HEK293 (cell line): ENCODE measurements at regions not wholly inside any gene's neighbourhood (a gene's known extent, or its start where the extent isn't known, plus 50 kb on each side); places are given as distances from the start of the nearest gene placed in this dataset.

Experiments used
- CTCF ChIA-PET: fragments of 350-600 bp; formaldehyde crosslinking; extraction: SDS; loops from one replicate; lab custom pipeline; 2021; ENCODE audit warnings: antibody characterized with exemption; lab: Yijun Ruan, JAX
- POLR2A ChIA-PET: fragments of 300-600 bp; formaldehyde crosslinking; extraction: SDS; loops from one replicate; lab custom pipeline; 2020; ENCODE audit warnings: antibody characterized with exemption, inconsistent platforms; lab: Yijun Ruan, JAX
- H3K27ac ChIP-seq: fragments of 200-500 bp; sonication (Bioruptor generic); 2 replicates; pipeline ENCODE4 v1.5.1; 2014; ENCODE audit warnings: low read depth, low read length, control low read depth, inconsistent platforms; ENCODE audit errors: extremely low read depth
- H3K36me3 ChIP-seq, 2 experiments: fragments of 200-500 bp in 1 of 2; sonication (Bioruptor generic) in 1 of 2; 1 replicate in 1 of 2; 2 replicates in 1 of 2; pipeline ENCODE4 v1.5.1; 2014 to 2017; ENCODE audit warnings: inconsistent platforms in 2 of 2, low read length in 2 of 2; ENCODE audit not compliant: control insufficient read depth in 2 of 2, insufficient read depth in 1 of 2
- H3K4me1 ChIP-seq: fragments of 200-500 bp; sonication (Bioruptor generic); 2 replicates; pipeline ENCODE4 v1.5.1; 2014; ENCODE audit warnings: mild to moderate bottlenecking, low read length, inconsistent platforms; ENCODE audit not compliant: control insufficient read depth, insufficient read depth
- H3K4me3 ChIP-seq: 2 replicates; pipeline ENCODE4 v1.5.1; 2011; ENCODE audit warnings: low read depth, mild to moderate bottlenecking, control low read depth, low read length, moderate library complexity
- H3K9me3 ChIP-seq: fragments of 200-500 bp; sonication (Bioruptor generic); 2 replicates; pipeline ENCODE4 v1.5.1; 2014; ENCODE audit warnings: low read depth, low read length, inconsistent platforms; ENCODE audit not compliant: control insufficient read depth, insufficient read depth
- BCL6B ChIP-seq: fragments of 450-650 bp; formaldehyde crosslinking; IDR thresholded peaks from 2 replicates; pipeline ENCODE4 v1.5.1; 2017; ENCODE audit warnings: missing biosample characterization, missing genetic modification characterization
- OVOL3 ChIP-seq: fragments of 450-650 bp; formaldehyde crosslinking; IDR thresholded peaks from 2 replicates; pipeline ENCODE4 v1.5.1; 2016; ENCODE audit warnings: missing biosample characterization, missing genetic modification characterization
- PBX3 ChIP-seq: sonication (generic); formaldehyde crosslinking; IDR thresholded peaks from 2 replicates; pipeline ENCODE4 v1.8.1; 2022; ENCODE audit warnings: mild to moderate bottlenecking, moderate library complexity, missing genetic modification reagents
- YY1 ChIP-seq: fragments of 450-650 bp; formaldehyde crosslinking; IDR thresholded peaks from 2 replicates; pipeline ENCODE4 v1.5.1; 2018; ENCODE audit warnings: missing biosample characterization, missing genetic modification characterization
- ZNF114 ChIP-seq: fragments of 450-650 bp; formaldehyde crosslinking; IDR thresholded peaks from 2 replicates; pipeline ENCODE4 v1.5.0; 2017; ENCODE audit warnings: missing biosample characterization, missing genetic modification characterization
- ZNF132 ChIP-seq: fragments of 450-650 bp; formaldehyde crosslinking; IDR thresholded peaks from 2 replicates; pipeline ENCODE4 v1.5.1; 2017; ENCODE audit warnings: missing biosample characterization, missing genetic modification characterization, borderline replicate concordance
- ZNF138 ChIP-seq: fragments of 450-650 bp; formaldehyde crosslinking; IDR thresholded peaks from 2 replicates; pipeline ENCODE4 v1.5.1; 2016; ENCODE audit warnings: missing biosample characterization, missing genetic modification characterization, borderline replicate concordance
- ZNF18 ChIP-seq: fragments of 450-650 bp; formaldehyde crosslinking; IDR thresholded peaks from 2 replicates; pipeline ENCODE4 v1.5.1; 2016; ENCODE audit warnings: missing biosample characterization, missing genetic modification characterization
- ZNF24 ChIP-seq: fragments of 450-650 bp; formaldehyde crosslinking; IDR thresholded peaks from 2 replicates; pipeline ENCODE4 v1.5.1; 2016; ENCODE audit warnings: missing biosample characterization, missing genetic modification characterization
- ZNF248 ChIP-seq: fragments of 450-650 bp; formaldehyde crosslinking; IDR thresholded peaks from 2 replicates; pipeline ENCODE4 v1.5.1; 2017; ENCODE audit warnings: missing biosample characterization, missing genetic modification characterization
- ZNF266 ChIP-seq: fragments of 450-650 bp; formaldehyde crosslinking; IDR thresholded peaks from 2 replicates; pipeline ENCODE4 v1.5.1; 2016; ENCODE audit warnings: missing biosample characterization, missing genetic modification characterization, low read depth
- ZNF426 ChIP-seq: fragments of 450-650 bp; formaldehyde crosslinking; IDR thresholded peaks from 2 replicates; pipeline ENCODE4 v1.5.1; 2017; ENCODE audit warnings: missing biosample characterization, missing genetic modification characterization, mild to moderate bottlenecking, inconsistent platforms, moderate library complexity
- ZNF501 ChIP-seq: fragments of 450-650 bp; formaldehyde crosslinking; IDR thresholded peaks from 2 replicates; pipeline ENCODE4 v1.5.1; 2016; ENCODE audit warnings: missing biosample characterization, missing genetic modification characterization
- ZNF510 ChIP-seq: fragments of 450-650 bp; formaldehyde crosslinking; IDR thresholded peaks from 2 replicates; pipeline ENCODE4 v1.5.1; 2018; ENCODE audit warnings: mild to moderate bottlenecking, missing genetic modification characterization, missing biosample characterization; ENCODE audit not compliant: insufficient replicate concordance
- ZNF623 ChIP-seq: fragments of 450-650 bp; formaldehyde crosslinking; IDR thresholded peaks from 2 replicates; pipeline ENCODE4 v1.5.1; 2016; ENCODE audit warnings: missing biosample characterization, missing genetic modification characterization
- ZNF658 ChIP-seq: fragments of 450-650 bp; formaldehyde crosslinking; IDR thresholded peaks from 2 replicates; pipeline ENCODE4; 2016; ENCODE audit warnings: missing biosample characterization, missing genetic modification characterization
- ZNF830 ChIP-seq: fragments of 450-650 bp; IDR thresholded peaks from 2 replicates; pipeline ENCODE4 v1.5.0; 2018; ENCODE audit warnings: missing biosample characterization, missing genetic modification characterization, low read depth, mild to moderate bottlenecking, moderate library complexity
- ZSCAN30 ChIP-seq: fragments of 450-650 bp; IDR thresholded peaks from 2 replicates; pipeline ENCODE4 v1.5.1; 2018; ENCODE audit warnings: missing biosample characterization, mild to moderate bottlenecking, missing genetic modification characterization, moderate library complexity
- TF ChIP-seq, protein P1 (sequence below): fragments of 450-650 bp; formaldehyde crosslinking; IDR thresholded peaks from 2 replicates; pipeline ENCODE4 v1.5.1; 2016; ENCODE audit warnings: missing biosample characterization, missing genetic modification characterization

DNA sequence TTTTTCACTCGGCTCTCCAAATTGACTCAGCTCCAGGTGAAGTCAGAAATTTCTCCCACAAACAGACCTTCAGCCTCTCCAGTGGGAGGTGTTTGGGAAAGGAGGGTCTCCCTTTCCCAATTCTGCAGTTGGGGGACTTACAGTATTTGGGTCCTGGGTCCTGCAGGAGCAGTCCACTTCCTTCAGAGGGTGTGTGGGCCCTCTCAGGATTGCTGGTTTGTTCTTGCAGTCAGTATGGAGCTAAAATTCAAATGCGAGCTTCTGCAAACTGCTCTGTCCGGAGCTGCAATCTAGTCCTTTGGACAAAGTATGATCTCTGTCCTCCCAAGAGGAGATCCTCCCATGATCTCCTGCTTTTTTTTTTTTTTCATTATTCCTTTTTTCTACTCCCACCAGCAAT lies 87.9 kb upstream of the MSTN start:
- ChIA-PET POLR2A (no interaction called here), CTCF (interaction anchor here (1.1 kb wide), 1 partner anchor 12 kb away, joined by 5 read pairs; no protein-coding TSS in a partner anchor)
- H3K36me3 ChIP-seq, result no peaks in the 10 kb centered on the region
- H3K27ac ChIP-seq, result no peak overlapping the region
- H3K4me1 ChIP-seq, result no peaks in the 10 kb centered on the region
- no peak overlapping the region for H3K4me3 ChIP-seq
- no peaks in the 10 kb centered on the region for H3K9me3 ChIP-seq
- TF ChIP-seq, protein P1, sequence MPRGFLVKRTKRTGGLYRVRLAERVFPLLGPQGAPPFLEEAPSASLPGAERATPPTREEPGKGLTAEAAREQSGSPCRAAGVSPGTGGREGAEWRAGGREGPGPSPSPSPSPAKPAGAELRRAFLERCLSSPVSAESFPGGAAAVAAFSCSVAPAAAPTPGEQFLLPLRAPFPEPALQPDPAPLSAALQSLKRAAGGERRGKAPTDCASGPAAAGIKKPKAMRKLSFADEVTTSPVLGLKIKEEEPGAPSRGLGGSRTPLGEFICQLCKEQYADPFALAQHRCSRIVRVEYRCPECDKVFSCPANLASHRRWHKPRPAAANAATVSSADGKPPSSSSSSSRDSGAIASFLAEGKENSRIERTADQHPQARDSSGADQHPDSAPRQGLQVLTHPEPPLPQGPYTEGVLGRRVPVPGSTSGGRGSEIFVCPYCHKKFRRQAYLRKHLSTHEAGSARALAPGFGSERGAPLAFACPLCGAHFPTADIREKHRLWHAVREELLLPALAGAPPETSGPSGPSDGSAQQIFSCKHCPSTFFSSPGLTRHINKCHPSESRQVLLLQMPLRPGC (tag by site-specific recombination), result no peak
- TF ChIP-seq ZNF138 (tag by site-specific recombination) (no peak), ZNF248 (tag by site-specific recombination) (no peak), BCL6B (tag by site-specific recombination) (no peak), ZNF266 (tag by site-specific recombination) (no peak), ZNF830 (tag by site-specific recombination) (no peak)
- TF ChIP-seq, all 188 proteins: peak for 0

GRCh38 chr2:190149908-190150307 lies 87.4 kb upstream of the MSTN start:
- CTCF ChIA-PET, result no interaction called here
- no peaks in the 10 kb centered on the region for H3K9me3 ChIP-seq
- TF ChIP-seq OVOL3 (tag by site-specific recombination), result no peak
- TF ChIP-seq PBX3 (CRISPR knock-in tag), result no peak
- no peak for TF ChIP-seq ZNF114 (tag by site-specific recombination)
- TF ChIP-seq ZNF658, result no peak
- no peak for TF ChIP-seq ZNF501 (tag by site-specific recombination)
- no peak for TF ChIP-seq ZNF623
- no peak for TF ChIP-seq YY1 (tag by site-specific recombination)
- TF ChIP-seq ZNF24 (tag by site-specific recombination), result no peak

GRCh38 chr2:190149200-190149599 lies 86.7 kb upstream of the MSTN start:
- CTCF ChIA-PET, result no interaction called here
- no peaks in the 10 kb centered on the region for H3K4me1 ChIP-seq
- no peaks in the 10 kb centered on the region for H3K36me3 ChIP-seq
- TF ChIP-seq ZSCAN30 (tag by site-specific recombination) (no peak), ZNF426 (tag by site-specific recombination) (no peak), ZNF510 (tag by site-specific recombination) (no peak), ZNF18 (no peak), ZNF132 (tag by site-specific recombination) (no peak)
- TF ChIP-seq, all 188 proteins: peak for 0
- Histone ChIP-seq H3K27ac (no peak overlapping the region), H3K4me3 (no peak overlapping the region), H3K9me3 (no peaks in the 10 kb centered on the region)
- POLR2A ChIA-PET, result no interaction called here

More at GRCh38 chr2:190149908-190150307, 87.4 kb upstream of the MSTN start:
- POLR2A ChIA-PET, result no interaction called here
- Histone ChIP-seq H3K4me1 (no peaks in the 10 kb centered on the region), H3K4me3 (no peak overlapping the region), H3K36me3 (no peaks in the 10 kb centered on the region), H3K27ac (no peak overlapping the region)
